ENCODE measurements at regions not wholly inside any gene's neighbourhood (a gene's known extent, or its start where the extent isn't known, plus 50 kb on each side); places are given as distances from the start of the nearest gene placed in this dataset.

DNA sequence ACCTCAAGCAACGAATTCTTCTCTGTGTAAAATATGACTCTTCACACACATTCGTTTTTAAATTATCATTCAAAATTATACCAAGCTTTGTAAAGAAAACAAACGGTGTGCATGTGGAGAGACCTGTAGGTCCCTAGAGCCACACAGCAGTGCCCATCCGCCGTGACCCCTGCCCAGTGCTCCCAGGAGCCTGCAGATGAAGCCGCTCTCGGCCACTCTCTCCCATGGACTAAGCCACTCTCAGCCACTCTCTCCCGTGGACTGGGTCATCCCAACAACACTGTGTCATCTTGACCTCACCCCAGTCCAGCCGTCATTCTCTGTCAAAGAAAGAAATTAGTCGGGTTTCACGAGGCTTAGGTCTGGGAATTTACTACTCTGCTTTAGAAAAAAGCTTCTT, 391.6 kb downstream of the BRD1 start:
- no peak for ATAC-seq
- TF ChIP-seq, protein P1, sequence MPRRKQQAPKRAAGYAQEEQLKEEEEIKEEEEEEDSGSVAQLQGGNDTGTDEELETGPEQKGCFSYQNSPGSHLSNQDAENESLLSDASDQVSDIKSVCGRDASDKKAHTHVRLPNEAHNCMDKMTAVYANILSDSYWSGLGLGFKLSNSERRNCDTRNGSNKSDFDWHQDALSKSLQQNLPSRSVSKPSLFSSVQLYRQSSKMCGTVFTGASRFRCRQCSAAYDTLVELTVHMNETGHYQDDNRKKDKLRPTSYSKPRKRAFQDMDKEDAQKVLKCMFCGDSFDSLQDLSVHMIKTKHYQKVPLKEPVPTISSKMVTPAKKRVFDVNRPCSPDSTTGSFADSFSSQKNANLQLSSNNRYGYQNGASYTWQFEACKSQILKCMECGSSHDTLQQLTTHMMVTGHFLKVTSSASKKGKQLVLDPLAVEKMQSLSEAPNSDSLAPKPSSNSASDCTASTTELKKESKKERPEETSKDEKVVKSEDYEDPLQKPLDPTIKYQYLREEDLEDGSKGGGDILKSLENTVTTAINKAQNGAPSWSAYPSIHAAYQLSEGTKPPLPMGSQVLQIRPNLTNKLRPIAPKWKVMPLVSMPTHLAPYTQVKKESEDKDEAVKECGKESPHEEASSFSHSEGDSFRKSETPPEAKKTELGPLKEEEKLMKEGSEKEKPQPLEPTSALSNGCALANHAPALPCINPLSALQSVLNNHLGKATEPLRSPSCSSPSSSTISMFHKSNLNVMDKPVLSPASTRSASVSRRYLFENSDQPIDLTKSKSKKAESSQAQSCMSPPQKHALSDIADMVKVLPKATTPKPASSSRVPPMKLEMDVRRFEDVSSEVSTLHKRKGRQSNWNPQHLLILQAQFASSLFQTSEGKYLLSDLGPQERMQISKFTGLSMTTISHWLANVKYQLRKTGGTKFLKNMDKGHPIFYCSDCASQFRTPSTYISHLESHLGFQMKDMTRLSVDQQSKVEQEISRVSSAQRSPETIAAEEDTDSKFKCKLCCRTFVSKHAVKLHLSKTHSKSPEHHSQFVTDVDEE (CRISPR knock-in tag; IDR thresholded peaks at IDR 0.05) = no peak
- TF ChIP-seq ZNF565 (CRISPR knock-in tag; conservative IDR thresholded peaks at IDR 0.05; ENCODE audit: low read depth) (no peak), ZFP3 (CRISPR knock-in tag; IDR thresholded peaks at IDR 0.05) (no peak), ARNTL (CRISPR knock-in tag; IDR thresholded peaks at IDR 0.05; ENCODE audit: borderline replicate concordance, low read depth) (no peak), RARB (CRISPR knock-in tag; IDR thresholded peaks at IDR 0.05) (no peak), TCF4 (CRISPR knock-in tag; IDR thresholded peaks at IDR 0.05; ENCODE audit: borderline replicate concordance) (no peak), SNAI2 (CRISPR knock-in tag; IDR thresholded peaks at IDR 0.05) (no peak), ISL1 (CRISPR knock-in tag; IDR thresholded peaks at IDR 0.05) (no peak), BACH2 (CRISPR knock-in tag; IDR thresholded peaks at IDR 0.05; ENCODE audit: borderline replicate concordance) (no peak), TOX (CRISPR knock-in tag; IDR thresholded peaks at IDR 0.05; ENCODE audit: borderline replicate concordance) (no peak), ZNF70 (CRISPR knock-in tag; IDR thresholded peaks at IDR 0.05) (no peak), ESRRG (CRISPR knock-in tag; IDR thresholded peaks at IDR 0.05) (no peak)
- TF ChIP-seq, protein P2, sequence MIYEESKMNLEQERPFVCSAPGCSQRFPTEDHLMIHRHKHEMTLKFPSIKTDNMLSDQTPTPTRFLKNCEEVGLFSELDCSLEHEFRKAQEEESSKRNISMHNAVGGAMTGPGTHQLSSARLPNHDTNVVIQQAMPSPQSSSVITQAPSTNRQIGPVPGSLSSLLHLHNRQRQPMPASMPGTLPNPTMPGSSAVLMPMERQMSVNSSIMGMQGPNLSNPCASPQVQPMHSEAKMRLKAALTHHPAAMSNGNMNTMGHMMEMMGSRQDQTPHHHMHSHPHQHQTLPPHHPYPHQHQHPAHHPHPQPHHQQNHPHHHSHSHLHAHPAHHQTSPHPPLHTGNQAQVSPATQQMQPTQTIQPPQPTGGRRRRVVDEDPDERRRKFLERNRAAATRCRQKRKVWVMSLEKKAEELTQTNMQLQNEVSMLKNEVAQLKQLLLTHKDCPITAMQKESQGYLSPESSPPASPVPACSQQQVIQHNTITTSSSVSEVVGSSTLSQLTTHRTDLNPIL (CRISPR knock-in tag; IDR thresholded peaks at IDR 0.05; ENCODE audit: low read depth) = no peak
- TF ChIP-seq, protein P3, sequence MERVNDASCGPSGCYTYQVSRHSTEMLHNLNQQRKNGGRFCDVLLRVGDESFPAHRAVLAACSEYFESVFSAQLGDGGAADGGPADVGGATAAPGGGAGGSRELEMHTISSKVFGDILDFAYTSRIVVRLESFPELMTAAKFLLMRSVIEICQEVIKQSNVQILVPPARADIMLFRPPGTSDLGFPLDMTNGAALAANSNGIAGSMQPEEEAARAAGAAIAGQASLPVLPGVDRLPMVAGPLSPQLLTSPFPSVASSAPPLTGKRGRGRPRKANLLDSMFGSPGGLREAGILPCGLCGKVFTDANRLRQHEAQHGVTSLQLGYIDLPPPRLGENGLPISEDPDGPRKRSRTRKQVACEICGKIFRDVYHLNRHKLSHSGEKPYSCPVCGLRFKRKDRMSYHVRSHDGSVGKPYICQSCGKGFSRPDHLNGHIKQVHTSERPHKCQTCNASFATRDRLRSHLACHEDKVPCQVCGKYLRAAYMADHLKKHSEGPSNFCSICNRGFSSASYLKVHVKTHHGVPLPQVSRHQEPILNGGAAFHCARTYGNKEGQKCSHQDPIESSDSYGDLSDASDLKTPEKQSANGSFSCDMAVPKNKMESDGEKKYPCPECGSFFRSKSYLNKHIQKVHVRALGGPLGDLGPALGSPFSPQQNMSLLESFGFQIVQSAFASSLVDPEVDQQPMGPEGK (CRISPR knock-in tag; IDR thresholded peaks at IDR 0.05; ENCODE audit: borderline replicate concordance) = no peak
- TF ChIP-seq, protein P4, sequence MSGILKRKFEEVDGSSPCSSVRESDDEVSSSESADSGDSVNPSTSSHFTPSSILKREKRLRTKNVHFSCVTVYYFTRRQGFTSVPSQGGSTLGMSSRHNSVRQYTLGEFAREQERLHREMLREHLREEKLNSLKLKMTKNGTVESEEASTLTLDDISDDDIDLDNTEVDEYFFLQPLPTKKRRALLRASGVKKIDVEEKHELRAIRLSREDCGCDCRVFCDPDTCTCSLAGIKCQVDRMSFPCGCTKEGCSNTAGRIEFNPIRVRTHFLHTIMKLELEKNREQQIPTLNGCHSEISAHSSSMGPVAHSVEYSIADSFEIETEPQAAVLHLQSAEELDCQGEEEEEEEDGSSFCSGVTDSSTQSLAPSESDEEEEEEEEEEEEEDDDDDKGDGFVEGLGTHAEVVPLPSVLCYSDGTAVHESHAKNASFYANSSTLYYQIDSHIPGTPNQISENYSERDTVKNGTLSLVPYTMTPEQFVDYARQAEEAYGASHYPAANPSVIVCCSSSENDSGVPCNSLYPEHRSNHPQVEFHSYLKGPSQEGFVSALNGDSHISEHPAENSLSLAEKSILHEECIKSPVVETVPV (CRISPR knock-in tag; IDR thresholded peaks at IDR 0.05) = no peak

DNA sequence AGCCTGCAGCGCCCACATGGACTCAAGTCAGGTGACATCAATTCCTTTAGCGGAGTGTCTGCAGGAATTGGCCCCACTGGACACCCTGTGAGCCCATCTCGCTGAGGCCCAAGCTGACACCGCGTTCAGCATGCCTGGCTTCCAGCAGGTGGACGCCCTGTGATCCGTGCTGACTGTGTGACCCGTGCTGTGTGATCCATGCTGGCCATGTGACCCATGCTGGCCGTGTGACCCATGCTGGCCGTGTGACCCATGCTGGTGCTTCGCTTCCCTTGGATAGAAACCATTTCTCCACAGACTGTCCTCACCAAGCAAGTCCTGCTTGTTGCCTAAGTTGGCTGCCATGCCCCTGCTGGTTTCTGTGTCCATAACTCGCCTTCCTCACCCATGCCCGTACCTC, 392.1 kb downstream of the BRD1 start:
- ATAC-seq = no peak
- TF ChIP-seq PPARA (CRISPR knock-in tag; IDR thresholded peaks at IDR 0.05; ENCODE audit: borderline replicate concordance) (no peak), SNAI2 (CRISPR knock-in tag; IDR thresholded peaks at IDR 0.05) (no peak), ESRRG (CRISPR knock-in tag; IDR thresholded peaks at IDR 0.05) (no peak), TCF4 (CRISPR knock-in tag; IDR thresholded peaks at IDR 0.05; ENCODE audit: borderline replicate concordance) (no peak), ISL1 (CRISPR knock-in tag; IDR thresholded peaks at IDR 0.05) (no peak), ARNTL (CRISPR knock-in tag; IDR thresholded peaks at IDR 0.05; ENCODE audit: borderline replicate concordance, low read depth) (no peak), TOX (CRISPR knock-in tag; IDR thresholded peaks at IDR 0.05; ENCODE audit: borderline replicate concordance) (no peak), ZNF70 (CRISPR knock-in tag; IDR thresholded peaks at IDR 0.05) (no peak), ZC3H10 (CRISPR knock-in tag; IDR thresholded peaks at IDR 0.05) (no peak), ZFP30 (CRISPR knock-in tag; IDR thresholded peaks at IDR 0.05) (no peak), ZNF8 (CRISPR knock-in tag; IDR thresholded peaks at IDR 0.05) (no peak), CSDC2 (CRISPR knock-in tag; IDR thresholded peaks at IDR 0.05) (no peak)
- TF ChIP-seq, protein P3 (CRISPR knock-in tag; IDR thresholded peaks at IDR 0.05; ENCODE audit: borderline replicate concordance) = no peak
- TF ChIP-seq, protein P5, sequence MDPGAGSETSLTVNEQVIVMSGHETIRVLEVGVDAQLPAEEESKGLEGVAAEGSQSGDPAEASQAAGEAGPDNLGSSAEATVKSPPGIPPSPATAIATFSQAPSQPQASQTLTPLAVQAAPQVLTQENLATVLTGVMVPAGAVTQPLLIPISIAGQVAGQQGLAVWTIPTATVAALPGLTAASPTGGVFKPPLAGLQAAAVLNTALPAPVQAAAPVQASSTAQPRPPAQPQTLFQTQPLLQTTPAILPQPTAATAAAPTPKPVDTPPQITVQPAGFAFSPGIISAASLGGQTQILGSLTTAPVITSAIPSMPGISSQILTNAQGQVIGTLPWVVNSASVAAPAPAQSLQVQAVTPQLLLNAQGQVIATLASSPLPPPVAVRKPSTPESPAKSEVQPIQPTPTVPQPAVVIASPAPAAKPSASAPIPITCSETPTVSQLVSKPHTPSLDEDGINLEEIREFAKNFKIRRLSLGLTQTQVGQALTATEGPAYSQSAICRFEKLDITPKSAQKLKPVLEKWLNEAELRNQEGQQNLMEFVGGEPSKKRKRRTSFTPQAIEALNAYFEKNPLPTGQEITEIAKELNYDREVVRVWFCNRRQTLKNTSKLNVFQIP (CRISPR knock-in tag; IDR thresholded peaks at IDR 0.05; ENCODE audit: borderline replicate concordance, low read depth) = no peak
- TF ChIP-seq, protein P2 (CRISPR knock-in tag; IDR thresholded peaks at IDR 0.05; ENCODE audit: low read depth) = no peak
- TF ChIP-seq, protein P1 (CRISPR knock-in tag; IDR thresholded peaks at IDR 0.05) = no peak
- TF ChIP-seq, protein P4 (CRISPR knock-in tag; IDR thresholded peaks at IDR 0.05) = no peak

Measured in SK-N-SH treated with all-trans-retinoic acid at 6 μM for 48 hours (cell line).